Subcutaneous abdominal adipose tissue (tissue), 5 donors: ENCODE measurements at regions not wholly inside any gene's neighbourhood (a gene's known extent, or its start where the extent isn't known, plus 50 kb on each side); places are given as distances from the start of the nearest gene placed in this dataset.

Experiments used
- H3K27ac ChIP-seq: one replicate; pipeline ENCODE4 v1.7.0; 2013; ENCODE audit warnings: low read depth, mild to moderate bottlenecking, inconsistent platforms, low read length, moderate library complexity
- H3K27me3 ChIP-seq, 5 donors: one replicate each; pipeline ENCODE4 v1.7.0; 2013; ENCODE audit warnings: low read length in 5 of 5, inconsistent platforms in 1 of 5; ENCODE audit not compliant: control insufficient read depth in 5 of 5, insufficient read depth in 4 of 5
- H3K36me3 ChIP-seq, 5 donors: one replicate each; pipeline ENCODE4 v1.7.0; 2013; ENCODE audit warnings: low read length in 5 of 5; ENCODE audit not compliant: control insufficient read depth in 5 of 5, insufficient read depth in 5 of 5
- H3K4me1 ChIP-seq, 5 donors: one replicate each; pipeline ENCODE4 v1.7.0; 2013; ENCODE audit warnings: low read length in 5 of 5, mild to moderate bottlenecking in 3 of 5, moderate library complexity in 1 of 5; ENCODE audit not compliant: control insufficient read depth in 5 of 5, insufficient read depth in 5 of 5
- H3K4me3 ChIP-seq, 5 donors: one replicate each; pipeline ENCODE4 v1.7.0; 2013; ENCODE audit warnings: low read length in 5 of 5, low read depth in 1 of 5
- H3K9ac ChIP-seq, 5 donors: one replicate each; pipeline ENCODE4 v1.7.0; 2013; ENCODE audit warnings: low read length in 5 of 5, mild to moderate bottlenecking in 4 of 5, moderate library complexity in 3 of 5
- H3K9me3 ChIP-seq, 5 donors: one replicate each; pipeline ENCODE4 v1.7.0; 2013; ENCODE audit warnings: low read length in 5 of 5; ENCODE audit not compliant: control insufficient read depth in 5 of 5
- donor health status: healthy.
- donor health status: healthy.
- donor health status: healthy.
- donor health status: healthy.
- donor health status: healthy.

GRCh38 chr5:8641786-8642505, 773.0 kb downstream of the MTRR start:
- Histone ChIP-seq H3K4me1 (no peaks in the 10 kb centered on the region), H3K4me3 (no peak overlapping the region), H3K36me3 (no peaks in the 10 kb centered on the region), H3K9me3 (peaks cover 0 to 4% (median 0%) of the 10 kb centered on the region in 5 donors), H3K27me3 (no peaks in the 10 kb centered on the region), H3K9ac (no peak overlapping the region), H3K27ac (no peak overlapping the region)

DNA sequence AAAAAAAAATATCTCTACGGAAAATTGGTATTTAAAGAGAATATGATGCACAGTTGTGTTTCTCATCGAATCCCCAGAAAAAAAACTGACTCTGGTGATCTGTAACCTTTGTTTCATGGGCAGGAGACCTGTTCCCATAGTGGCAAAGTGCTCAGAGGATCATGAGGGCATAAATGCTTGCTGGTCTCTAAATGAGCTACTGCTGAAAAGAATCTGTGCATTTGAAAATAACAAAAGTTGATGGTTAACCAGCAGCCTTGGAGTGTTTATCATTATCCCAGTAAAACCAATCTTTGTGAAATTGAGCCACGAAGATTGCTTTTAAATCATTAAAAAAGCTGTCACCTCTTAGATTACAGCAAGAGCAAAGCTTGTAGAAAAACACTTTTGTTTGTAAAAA, 775.4 kb downstream of the MTRR start:
- no peaks in the 10 kb centered on the region for H3K27me3 ChIP-seq
- H3K4me3 ChIP-seq = no peak overlapping the region
- H3K4me1 ChIP-seq = no peaks in the 10 kb centered on the region
- no peak overlapping the region for H3K9ac ChIP-seq
- no peak overlapping the region for H3K27ac ChIP-seq
- peaks cover 0 to 4% (median 0%) of the 10 kb centered on the region in 5 donors for H3K9me3 ChIP-seq
- no peaks in the 10 kb centered on the region for H3K36me3 ChIP-seq

- Histone ChIP-seq H3K4me1 (no peaks in the 10 kb centered on the region), H3K27ac (no peak overlapping the region), H3K36me3 (no peaks in the 10 kb centered on the region), H3K9me3 (peaks cover 0 to 4% (median 0%) of the 10 kb centered on the region in 5 donors), H3K27me3 (no peaks in the 10 kb centered on the region), H3K4me3 (no peak overlapping the region), H3K9ac (no peak overlapping the region)
Measured at GRCh38 chr5:8647111-8647510, 778.2 kb downstream of the MTRR start.

GRCh38 chr5:8650186-8650585, 781.2 kb downstream of the MTRR start:
- no peak overlapping the region for H3K9ac ChIP-seq
- no peak overlapping the region for H3K27ac ChIP-seq
- H3K4me3 ChIP-seq = no peak overlapping the region
- no peaks in the 10 kb centered on the region for H3K4me1 ChIP-seq
- no peaks in the 10 kb centered on the region for H3K27me3 ChIP-seq
- H3K9me3 ChIP-seq = no peaks in the 10 kb centered on the region
- H3K36me3 ChIP-seq = no peaks in the 10 kb centered on the region

GRCh38 chr5:8660133-8660893, 791.4 kb downstream of the MTRR start:
- no peak overlapping the region for H3K27ac ChIP-seq
- no peaks in the 10 kb centered on the region for H3K27me3 ChIP-seq
- no peaks in the 10 kb centered on the region for H3K36me3 ChIP-seq
- no peaks in the 10 kb centered on the region for H3K4me1 ChIP-seq
- H3K4me3 ChIP-seq = no peak overlapping the region
- no peak overlapping the region for H3K9ac ChIP-seq
- H3K9me3 ChIP-seq = peaks cover 0 to 3% (median 0%) of the 10 kb centered on the region in 5 donors

- Histone ChIP-seq H3K27me3 (no peaks in the 10 kb centered on the region), H3K36me3 (no peaks in the 10 kb centered on the region), H3K4me3 (no peak overlapping the region), H3K9me3 (peaks cover 0 to 3% (median 0%) of the 10 kb centered on the region in 5 donors), H3K9ac (no peak overlapping the region), H3K27ac (no peak overlapping the region), H3K4me1 (no peaks in the 10 kb centered on the region)
Measured at GRCh38 chr5:8663374-8663773, 794.4 kb downstream of the MTRR start.

DNA sequence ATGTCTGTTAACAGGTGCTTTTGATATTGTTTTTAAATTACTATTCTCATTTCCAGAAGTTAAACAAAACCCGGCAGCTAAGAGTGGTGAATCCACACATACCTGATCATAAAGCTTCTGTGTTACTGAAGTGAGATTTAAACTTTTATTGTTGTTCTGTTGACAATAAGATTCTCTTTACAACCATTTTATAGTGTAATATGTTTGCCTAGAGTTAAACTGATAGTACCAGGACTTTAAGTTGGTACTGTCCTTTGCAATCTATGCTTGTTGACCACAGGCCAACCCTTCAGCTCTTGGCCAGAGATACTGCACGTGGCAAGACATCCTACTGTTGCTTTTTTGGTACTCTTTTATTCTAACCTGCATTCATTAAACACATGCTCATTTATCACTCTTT, 806.2 kb downstream of the MTRR start:
- no peak overlapping the region for H3K27ac ChIP-seq
- peaks cover 0 to 5% (median 0%) of the 10 kb centered on the region in 5 donors for H3K9me3 ChIP-seq
- no peak overlapping the region for H3K9ac ChIP-seq
- no peaks in the 10 kb centered on the region for H3K27me3 ChIP-seq
- no peaks in the 10 kb centered on the region for H3K36me3 ChIP-seq
- H3K4me1 ChIP-seq = no peaks in the 10 kb centered on the region
- H3K4me3 ChIP-seq = no peak overlapping the region

- no peak overlapping the region for H3K27ac ChIP-seq
- H3K9ac ChIP-seq = no peak overlapping the region
- H3K4me1 ChIP-seq = no peaks in the 10 kb centered on the region
- no peak overlapping the region for H3K4me3 ChIP-seq
- no peaks in the 10 kb centered on the region for H3K36me3 ChIP-seq
- peaks cover 0 to 5% (median 0%) of the 10 kb centered on the region in 5 donors for H3K9me3 ChIP-seq
- H3K27me3 ChIP-seq = no peaks in the 10 kb centered on the region
Measured at GRCh38 chr5:8676695-8677094, 807.7 kb downstream of the MTRR start.

- Histone ChIP-seq H3K4me1 (no peaks in the 10 kb centered on the region), H3K9ac (no peak overlapping the region), H3K9me3 (peaks cover 0 to 5% (median 0%) of the 10 kb centered on the region in 5 donors), H3K27ac (no peak overlapping the region), H3K36me3 (no peaks in the 10 kb centered on the region), H3K4me3 (no peak overlapping the region), H3K27me3 (no peaks in the 10 kb centered on the region)
Measured at GRCh38 chr5:8682381-8682780, 813.4 kb downstream of the MTRR start.

DNA sequence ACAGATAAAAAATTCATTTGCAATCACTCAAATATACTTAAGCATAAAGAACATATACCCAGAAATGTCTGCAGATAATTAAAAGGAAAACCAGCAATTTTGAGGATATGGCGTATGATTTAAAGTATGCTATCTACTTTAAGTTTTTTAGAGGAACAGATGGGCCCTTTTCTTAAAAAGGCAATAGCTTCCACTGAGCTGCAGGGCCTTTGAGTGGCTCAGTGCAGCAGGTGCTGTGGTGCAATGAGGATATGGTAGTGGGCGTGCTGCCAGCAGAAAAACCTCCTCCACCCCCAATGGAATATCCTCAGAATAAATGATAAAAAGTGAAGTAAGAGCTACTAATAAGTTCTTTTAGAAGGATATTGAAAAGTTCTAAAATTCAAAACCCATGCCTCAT, 814.5 kb downstream of the MTRR start:
- H3K36me3 ChIP-seq = no peaks in the 10 kb centered on the region
- H3K9me3 ChIP-seq = peaks cover 0 to under 1% (median 0%) of the 10 kb centered on the region in 5 donors
- H3K9ac ChIP-seq = no peak overlapping the region
- no peak overlapping the region for H3K27ac ChIP-seq
- H3K4me1 ChIP-seq = no peaks in the 10 kb centered on the region
- no peak overlapping the region for H3K4me3 ChIP-seq
- no peaks in the 10 kb centered on the region for H3K27me3 ChIP-seq
